SJSA1 (cell line): ENCODE measurements at regions not wholly inside any gene's neighbourhood (a gene's known extent, or its start where the extent isn't known, plus 50 kb on each side); places are given as distances from the start of the nearest gene placed in this dataset.

Experiments used
- DNase-seq, 2 experiments: peaks; one replicate each; pipeline ENCODE4 v3.0.0-alpha.2; 2015 to 2020; ENCODE audit warnings: low spot score in 2 of 2, low read depth in 1 of 2
- H3K27ac ChIP-seq: fragments of 250-450 bp; sonication (Bioruptor Pico); 2 replicates; pipeline ENCODE4 v1.5.1; 2020; ENCODE audit warnings: mild to moderate bottlenecking, moderate library complexity
- H3K27me3 ChIP-seq: fragments of 250-450 bp; sonication (Bioruptor Pico); replicated peaks from 2 replicates; pipeline ENCODE4 v1.5.1; 2020; ENCODE audit warnings: mild to moderate bottlenecking, moderate library complexity
- H3K36me3 ChIP-seq: fragments of 250-450 bp; sonication (Bioruptor Pico); 2 replicates; pipeline ENCODE4 v1.5.1; 2020; ENCODE audit warnings: mild to moderate bottlenecking
- H3K4me1 ChIP-seq: fragments of 250-450 bp; sonication (Bioruptor Pico); replicated peaks from 2 replicates; pipeline ENCODE4 v1.6.1; 2021; ENCODE audit warnings: mild to moderate bottlenecking
- H3K4me3 ChIP-seq: fragments of 250-450 bp; sonication (Bioruptor Pico); 2 replicates; pipeline ENCODE4 v1.5.1; 2020; ENCODE audit warnings: mild to moderate bottlenecking
- H3K9me3 ChIP-seq: fragments of 250-450 bp; sonication (Bioruptor Pico); replicated peaks from 2 replicates; pipeline ENCODE4 v1.5.1; 2020; ENCODE audit warnings: mild to moderate bottlenecking

- H3K9me3 ChIP-seq = no peaks in the 10 kb centered on the region
- no peak overlapping the region for H3K4me3 ChIP-seq
- peaks cover 12% of the 10 kb centered on the region for H3K4me1 ChIP-seq
- DNase-seq = no peak
- H3K27ac ChIP-seq = no peak overlapping the region
- no peaks in the 10 kb centered on the region for H3K36me3 ChIP-seq
- no peaks in the 10 kb centered on the region for H3K27me3 ChIP-seq
Measured at GRCh38 chr9:21570643-21571275, 88.6 kb upstream of the IFNE start.

- H3K4me1 ChIP-seq = peaks cover 32% of the 10 kb centered on the region
- no peak overlapping the region for H3K27ac ChIP-seq
Measured at GRCh38 chr9:21574261-21574660, 92.1 kb upstream of the IFNE start.

GRCh38 chr9:21576331-21577189, 94.4 kb upstream of the IFNE start:
- Histone ChIP-seq H3K36me3 (no peaks in the 10 kb centered on the region), H3K4me1 (peaks cover 39% of the 10 kb centered on the region), H3K9me3 (no peaks in the 10 kb centered on the region), H3K27ac (peak overlapping the region; percentile 99), H3K4me3 (peak overlapping the region; percentile 32), H3K27me3 (no peaks in the 10 kb centered on the region)
- peak; percentile 65 to 91 for DNase-seq

More at GRCh38 chr9:21574261-21574660, 92.1 kb upstream of the IFNE start:
- no peak for DNase-seq
- H3K36me3 ChIP-seq = no peaks in the 10 kb centered on the region
- H3K4me3 ChIP-seq = no peak overlapping the region
- H3K27me3 ChIP-seq = no peaks in the 10 kb centered on the region
- no peaks in the 10 kb centered on the region for H3K9me3 ChIP-seq

GRCh38 chr9:21579247-21579671, 97.1 kb upstream of the IFNE start:
- H3K4me1 ChIP-seq = peaks cover 50% of the 10 kb centered on the region
- H3K27me3 ChIP-seq = no peaks in the 10 kb centered on the region
- no peaks in the 10 kb centered on the region for H3K36me3 ChIP-seq
- peak overlapping the region; percentile 16 for H3K4me3 ChIP-seq
- peak overlapping the region; percentile 62 for H3K27ac ChIP-seq
- no peak for DNase-seq
- H3K9me3 ChIP-seq = no peaks in the 10 kb centered on the region

GRCh38 chr9:21579743-21580142, 97.6 kb upstream of the IFNE start:
- Histone ChIP-seq H3K27ac (peak overlapping the region; percentile 62), H3K4me3 (no peak overlapping the region)

GRCh38 chr9:21580636-21581378, 98.7 kb upstream of the IFNE start:
- Histone ChIP-seq H3K9me3 (no peaks in the 10 kb centered on the region), H3K27me3 (no peaks in the 10 kb centered on the region), H3K4me1 (peaks cover 52% of the 10 kb centered on the region), H3K4me3 (no peak overlapping the region), H3K27ac (peak overlapping the region; percentile 62), H3K36me3 (no peaks in the 10 kb centered on the region)
- DNase-seq = peak; percentile 54 to 66

More at GRCh38 chr9:21579743-21580142, 97.6 kb upstream of the IFNE start:
- DNase-seq = no peak
- H3K9me3 ChIP-seq = no peaks in the 10 kb centered on the region
- H3K27me3 ChIP-seq = no peaks in the 10 kb centered on the region
- no peaks in the 10 kb centered on the region for H3K36me3 ChIP-seq
- peaks cover 52% of the 10 kb centered on the region for H3K4me1 ChIP-seq

GRCh38 chr9:21583628-21584377, 101.7 kb upstream of the IFNE start:
- peaks cover 36% of the 10 kb centered on the region for H3K4me1 ChIP-seq
- no peaks in the 10 kb centered on the region for H3K9me3 ChIP-seq
- no peak for DNase-seq
- H3K27ac ChIP-seq = peak overlapping the region; percentile 24; the same call in 1 of the 2 replicates
- no peak overlapping the region for H3K4me3 ChIP-seq
- no peaks in the 10 kb centered on the region for H3K27me3 ChIP-seq
- no peaks in the 10 kb centered on the region for H3K36me3 ChIP-seq

- DNase-seq = no peak
- Histone ChIP-seq H3K27ac (no peak overlapping the region), H3K9me3 (no peaks in the 10 kb centered on the region), H3K36me3 (no peaks in the 10 kb centered on the region), H3K27me3 (no peaks in the 10 kb centered on the region), H3K4me1 (peaks cover 26% of the 10 kb centered on the region), H3K4me3 (no peak overlapping the region)
Measured at GRCh38 chr9:21584890-21585289, 102.8 kb upstream of the IFNE start.

- Histone ChIP-seq H3K27me3 (no peaks in the 10 kb centered on the region), H3K4me3 (no peak overlapping the region), H3K27ac (no peak overlapping the region), H3K36me3 (no peaks in the 10 kb centered on the region), H3K9me3 (no peaks in the 10 kb centered on the region), H3K4me1 (peaks cover 19% of the 10 kb centered on the region)
- DNase-seq = no peak
Measured at GRCh38 chr9:21585756-21586752, 103.9 kb upstream of the IFNE start.

- Histone ChIP-seq H3K4me3 (no peak overlapping the region), H3K36me3 (no peaks in the 10 kb centered on the region), H3K4me1 (peaks cover 24% of the 10 kb centered on the region), H3K27ac (no peak overlapping the region), H3K27me3 (no peaks in the 10 kb centered on the region), H3K9me3 (no peaks in the 10 kb centered on the region)
- DNase-seq = no peak
Measured at GRCh38 chr9:21589344-21590056, 107.4 kb upstream of the IFNE start.

GRCh38 chr9:21590058-21590996, 108.2 kb upstream of the IFNE start:
- H3K27ac ChIP-seq = peak overlapping the region; percentile 93
- no peaks in the 10 kb centered on the region for H3K27me3 ChIP-seq
- H3K4me3 ChIP-seq = peak overlapping the region; percentile 36
- H3K4me1 ChIP-seq = peaks cover 16% of the 10 kb centered on the region
- H3K36me3 ChIP-seq = no peaks in the 10 kb centered on the region
- no peaks in the 10 kb centered on the region for H3K9me3 ChIP-seq
- DNase-seq = no peak
